Activated CD4-positive, alpha-beta memory T cell treated with anti-CD3 and anti-CD28 coated beads for 36 hours (primary cell): ENCODE measurements at regions not wholly inside any gene's neighbourhood (a gene's known extent, or its start where the extent isn't known, plus 50 kb on each side); places are given as distances from the start of the nearest gene placed in this dataset.
"Not testable (repeated sequence)": the region's sequence is repeated elsewhere in the genome, so short reads cannot be mapped to it uniquely, and the experiment has no call there.

Source experiments
- CTCF ChIA-PET: fragments of 350-600 bp; sonication (Branson Sonifier 250); formaldehyde crosslinking; loops from one replicate; lab custom pipeline; 2021; ENCODE audit warnings: antibody characterized with exemption, inconsistent platforms; lab: Charles Lee
- POLR2A ChIA-PET: fragments of 350-600 bp; sonication (Branson Sonifier 250); formaldehyde crosslinking; loops from one replicate; lab custom pipeline; 2021; ENCODE audit warnings: antibody characterized with exemption; lab: Charles Lee
- DNase-seq: peaks from one replicate; pipeline ENCODE4 v3.0.0-alpha.2; 2020
- H3K27ac Mint-ChIP-seq: one replicate; pipeline ENCODE4 v1.8.0; 2021; ENCODE audit warnings: mixed read lengths
- H3K27me3 Mint-ChIP-seq: one replicate; pipeline ENCODE4 v1.8.0; 2021; ENCODE audit warnings: mixed read lengths
- H3K36me3 Mint-ChIP-seq: one replicate; pipeline ENCODE4 v1.8.0; 2021; ENCODE audit warnings: mixed read lengths
- H3K4me1 Mint-ChIP-seq: one replicate; pipeline ENCODE4 v1.8.0; 2021; ENCODE audit warnings: low read depth, mixed read lengths
- H3K4me3 Mint-ChIP-seq: one replicate; pipeline ENCODE4 v1.8.0; 2021; ENCODE audit warnings: mild to moderate bottlenecking, mixed read lengths
- H3K9me3 Mint-ChIP-seq: one replicate; pipeline ENCODE4 v1.8.0; 2021; ENCODE audit warnings: mixed read lengths
- intact Hi-C: fragments of 100-400 bp; cut with micrococcal nuclease; formaldehyde crosslinking; loops from one replicate; pipeline ENCODE4 v1.15.1; 2023

DNA sequence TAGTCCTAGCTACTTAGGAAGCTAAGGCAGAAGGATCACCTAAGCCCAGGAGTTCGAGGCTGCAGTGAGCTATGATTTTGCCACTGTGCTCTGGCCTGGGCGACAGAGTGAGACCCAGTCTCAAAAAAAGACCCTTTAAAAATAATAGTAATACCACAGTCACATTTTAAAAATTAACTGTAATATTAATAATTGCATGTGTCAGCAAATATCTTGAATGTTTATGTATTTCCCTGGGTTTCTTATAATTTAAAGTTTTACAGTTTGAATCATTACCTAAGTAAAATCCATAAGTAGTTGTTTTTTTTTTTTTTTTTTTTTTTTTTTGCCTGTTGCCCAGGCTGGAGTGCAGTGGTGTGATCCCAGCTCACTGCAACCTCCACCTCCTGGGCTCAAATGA is 69.2 kb downstream of the LYZL2 start:
- Mint-ChIP-seq H3K36me3 (no peaks in the 10 kb centered on the region), H3K4me1 (peaks cover 7% of the 10 kb centered on the region), H3K27me3 (peaks cover 13% of the 10 kb centered on the region), H3K4me3 (no peak overlapping the region), H3K9me3 (no peaks in the 10 kb centered on the region), H3K27ac (no peak overlapping the region)
- POLR2A ChIA-PET = no interaction called here
- DNase-seq = no peak
- intact Hi-C loops = no loop called here
- CTCF ChIA-PET = interaction anchor here (1.4 kb wide), 1 partner anchor 31 kb away, joined by 4 read pairs; no protein-coding TSS in a partner anchor

DNA sequence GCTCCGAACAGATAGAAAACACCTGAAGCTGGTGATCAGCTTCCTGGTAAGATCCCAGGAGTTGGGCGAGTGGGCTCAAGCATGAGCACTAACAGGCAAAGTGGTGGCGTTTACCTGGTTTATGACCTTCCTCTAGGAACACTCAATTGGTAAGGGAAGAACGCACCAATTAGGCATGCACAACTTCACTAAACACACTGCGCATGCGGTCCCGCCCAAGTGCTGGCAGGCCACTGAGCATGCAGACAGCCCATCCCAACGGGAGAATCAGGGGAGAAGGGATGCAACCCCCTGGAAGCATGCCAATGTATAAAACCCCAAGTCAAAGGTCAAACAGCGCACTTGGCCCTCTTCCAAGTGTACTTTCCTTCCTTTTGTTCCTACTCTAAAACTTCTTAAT is 70.4 kb downstream of the LYZL2 start:
- DNase-seq = no peak
- no peak overlapping the region for H3K4me3 Mint-ChIP-seq
- POLR2A ChIA-PET = no interaction called here
- peaks cover 13% of the 10 kb centered on the region for H3K27me3 Mint-ChIP-seq
- H3K36me3 Mint-ChIP-seq = no peaks in the 10 kb centered on the region
- H3K27ac Mint-ChIP-seq = no peak overlapping the region
- H3K4me1 Mint-ChIP-seq = peaks cover 7% of the 10 kb centered on the region
- CTCF ChIA-PET = interaction anchor here (0.6 to 3.4 kb wide), 3 partner anchors 22 to 168 kb away, joined by 3 to 13 read pairs (median 4); no protein-coding TSS in a partner anchor
- intact Hi-C loops = no loop called here
- H3K9me3 Mint-ChIP-seq = no peaks in the 10 kb centered on the region

DNA sequence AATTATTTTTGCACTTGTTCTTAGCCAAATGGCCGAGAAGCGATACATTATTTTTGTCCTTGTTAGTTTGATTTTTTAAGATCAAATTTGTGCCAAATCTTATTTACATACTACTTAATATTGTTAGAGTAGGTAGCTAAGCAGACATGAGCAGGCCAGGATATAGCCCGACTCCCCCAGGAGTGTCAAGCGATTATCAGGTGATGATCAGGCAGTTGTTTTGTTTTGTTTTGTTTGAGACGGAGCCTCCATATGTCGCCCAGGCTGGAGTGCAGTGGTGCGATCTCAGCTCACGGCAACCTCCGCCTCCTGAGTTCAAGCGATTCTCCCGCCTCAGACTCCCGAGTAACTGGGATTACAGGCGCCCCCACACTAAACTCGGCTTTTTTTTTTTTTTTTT is 71.1 kb downstream of the LYZL2 start:
- ChIA-PET POLR2A (no interaction called here), CTCF (interaction anchor here (0.6 to 3.4 kb wide), 2 partner anchors 23 to 167 kb away, joined by 3 to 13 read pairs; no protein-coding TSS in a partner anchor)
- intact Hi-C loops = no loop called here
- H3K36me3 Mint-ChIP-seq = no peaks in the 10 kb centered on the region
- H3K4me3 Mint-ChIP-seq = no peak overlapping the region
- H3K4me1 Mint-ChIP-seq = peaks cover 7% of the 10 kb centered on the region
- DNase-seq = no peak
- no peak overlapping the region for H3K27ac Mint-ChIP-seq
- H3K27me3 Mint-ChIP-seq = peaks cover 5% of the 10 kb centered on the region
- H3K9me3 Mint-ChIP-seq = no peaks in the 10 kb centered on the region

DNA sequence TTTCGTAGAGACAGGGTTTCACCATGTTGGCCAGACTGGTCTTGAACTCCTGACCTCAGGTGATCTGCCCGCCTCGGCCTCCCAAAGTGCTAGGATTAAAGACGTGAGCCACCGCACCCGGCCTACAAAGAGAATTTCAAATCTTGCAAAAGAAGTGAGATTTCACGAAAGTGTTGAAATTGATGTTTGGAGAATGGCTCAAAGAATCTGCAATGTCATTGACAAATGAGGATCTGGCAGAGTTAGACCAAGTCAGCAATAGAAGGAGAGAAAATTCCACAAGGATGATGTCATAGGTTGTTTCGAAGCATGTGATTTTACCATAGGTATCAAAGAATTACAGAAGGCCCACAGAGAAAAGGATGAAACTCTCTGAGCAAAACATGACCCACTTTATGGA is 71.7 kb downstream of the LYZL2 start:
- intact Hi-C loops = no loop called here
- Mint-ChIP-seq H3K4me3 (no peak overlapping the region), H3K4me1 (peaks cover 5% of the 10 kb centered on the region), H3K9me3 (no peaks in the 10 kb centered on the region), H3K27ac (no peak overlapping the region), H3K27me3 (peaks cover 1% of the 10 kb centered on the region), H3K36me3 (no peaks in the 10 kb centered on the region)
- DNase-seq = no peak
- ChIA-PET CTCF (interaction anchor here (0.8 to 3.4 kb wide), 3 partner anchors 23 to 33 kb away, joined by 3 to 13 read pairs (median 6); no protein-coding TSS in a partner anchor), POLR2A (no interaction called here)

DNA sequence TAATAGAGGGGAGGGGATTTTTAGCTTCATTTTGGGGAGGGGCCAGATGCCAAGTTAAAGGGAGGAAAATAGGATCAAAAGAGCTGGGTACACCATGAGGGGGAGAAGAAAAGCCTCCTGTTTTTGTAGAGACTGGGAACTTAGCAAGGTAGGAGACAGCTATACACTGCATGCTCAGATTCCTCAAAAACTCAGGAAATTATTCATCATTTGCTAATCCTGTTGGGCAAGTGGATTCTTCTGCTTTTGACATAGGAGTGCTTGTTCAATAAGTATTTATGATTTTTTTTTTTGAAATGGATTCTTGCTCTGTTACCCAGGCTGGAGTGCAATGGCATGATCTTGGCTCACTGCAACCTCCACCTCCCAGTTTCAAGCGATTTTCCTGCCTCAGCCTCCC is 73.4 kb downstream of the LYZL2 start:
- Mint-ChIP-seq H3K27ac (no peak overlapping the region), H3K27me3 (no peaks in the 10 kb centered on the region), H3K4me1 (no peaks in the 10 kb centered on the region), H3K36me3 (no peaks in the 10 kb centered on the region), H3K9me3 (no peaks in the 10 kb centered on the region), H3K4me3 (no peak overlapping the region)
- CTCF ChIA-PET = interaction anchor here (1.7 to 3.4 kb wide), 2 partner anchors 25 to 35 kb away, joined by 6 to 13 read pairs; no protein-coding TSS in a partner anchor
- intact Hi-C loops = no loop called here
- DNase-seq = no peak
- POLR2A ChIA-PET = no interaction called here

DNA sequence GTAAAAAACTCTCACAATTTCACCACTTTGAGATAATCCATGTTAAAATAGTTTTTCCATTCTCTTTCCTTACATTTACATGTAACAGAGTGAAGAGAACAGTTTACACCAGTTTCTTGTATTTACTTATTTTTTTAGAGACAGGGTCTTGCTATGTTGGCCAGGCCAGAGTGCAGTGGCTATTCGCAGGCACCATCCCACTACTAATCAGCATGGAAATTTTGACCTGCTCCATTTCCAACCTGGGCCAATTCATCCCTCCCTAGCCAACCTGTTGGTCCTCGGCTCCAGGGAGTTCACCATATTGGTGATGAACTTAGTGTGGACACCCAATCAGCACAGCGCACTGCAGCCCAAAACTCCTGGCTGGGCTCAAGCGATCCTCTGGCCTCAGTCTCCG is 74.1 kb downstream of the LYZL2 start:
- no peak overlapping the region for H3K27ac Mint-ChIP-seq
- ChIA-PET CTCF (interaction anchor here (0.7 to 1.7 kb wide), 2 partner anchors 36 to 164 kb away, joined by 3 to 6 read pairs; no protein-coding TSS in a partner anchor), POLR2A (no interaction called here)
- DNase-seq = no peak
- intact Hi-C loops = no loop called here
- no peaks in the 10 kb centered on the region for H3K4me1 Mint-ChIP-seq
- H3K9me3 Mint-ChIP-seq = no peaks in the 10 kb centered on the region
- no peak overlapping the region for H3K4me3 Mint-ChIP-seq
- no peaks in the 10 kb centered on the region for H3K36me3 Mint-ChIP-seq
- no peaks in the 10 kb centered on the region for H3K27me3 Mint-ChIP-seq

DNA sequence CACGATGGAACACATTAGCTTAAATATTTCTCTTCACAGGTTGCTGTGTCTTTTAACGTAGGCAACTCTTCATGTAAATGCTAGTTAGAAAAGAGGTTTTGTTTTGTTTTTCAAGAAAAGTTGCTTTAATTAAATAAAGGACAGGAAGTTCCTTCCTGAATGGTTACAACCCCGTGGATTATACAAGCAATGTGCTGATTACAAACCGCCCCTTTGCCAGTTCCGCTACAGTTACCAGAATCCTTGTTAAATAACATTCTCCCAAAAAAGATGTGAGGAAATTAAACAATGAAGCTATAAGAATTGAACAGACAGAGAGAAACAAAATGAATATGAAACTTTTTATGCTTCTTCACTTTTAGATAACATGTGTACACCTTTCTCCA is 75.1 kb downstream of the LYZL2 start:
- no peak for DNase-seq
- H3K4me3 Mint-ChIP-seq = no peak overlapping the region
- H3K27ac Mint-ChIP-seq = no peak overlapping the region
- no peaks in the 10 kb centered on the region for H3K4me1 Mint-ChIP-seq
- intact Hi-C loops = no loop called here
- ChIA-PET CTCF (interaction anchor here (1.3 kb wide), 1 partner anchor 28 kb away, joined by 4 read pairs; no protein-coding TSS in a partner anchor), POLR2A (no interaction called here)
- H3K27me3 Mint-ChIP-seq = no peaks in the 10 kb centered on the region
- H3K9me3 Mint-ChIP-seq = no peaks in the 10 kb centered on the region
- H3K36me3 Mint-ChIP-seq = no peaks in the 10 kb centered on the region

DNA sequence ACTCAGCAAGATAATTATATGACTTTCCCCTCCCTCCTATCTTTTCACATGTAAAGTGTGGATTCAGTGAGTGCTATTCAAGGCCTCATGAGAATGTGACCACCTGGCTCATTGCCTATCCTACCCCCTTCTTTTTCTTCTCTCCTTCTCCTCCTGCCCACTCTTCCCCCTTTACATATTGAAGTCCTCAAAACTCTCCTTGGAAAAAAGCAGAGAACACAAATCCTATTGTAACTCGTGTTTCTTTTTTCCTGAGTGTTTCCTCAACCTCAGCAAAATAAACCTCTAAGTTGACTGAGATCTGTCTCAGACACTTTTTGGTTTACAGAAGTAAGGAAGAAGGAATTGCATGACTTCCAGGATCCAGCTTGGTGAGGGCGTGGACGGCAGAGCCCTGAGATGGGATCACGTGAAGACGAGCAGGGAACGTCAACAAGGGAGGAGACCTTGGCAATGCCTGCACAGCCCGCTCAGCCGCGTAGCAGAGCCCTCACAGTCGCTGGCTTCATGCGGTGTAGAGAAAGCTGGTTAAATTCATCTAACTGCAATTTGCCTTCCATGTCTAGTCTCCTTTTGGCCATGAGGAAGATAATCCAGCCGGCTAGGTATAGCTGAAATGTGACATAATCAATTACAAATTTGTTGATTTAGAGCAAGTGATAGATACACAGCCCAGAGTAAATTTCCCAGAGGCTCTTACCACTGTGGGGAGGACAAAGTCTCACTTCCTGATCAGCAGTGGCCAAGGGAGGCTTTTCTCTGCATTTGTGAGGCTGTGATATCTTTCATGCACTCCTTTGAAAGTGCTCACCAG is 75.7 kb downstream of the LYZL2 start:
- no peaks in the 10 kb centered on the region for H3K36me3 Mint-ChIP-seq
- CTCF ChIA-PET = interaction anchor here (1.0 to 1.3 kb wide), 2 partner anchors 28 to 31 kb away, joined by 3 to 4 read pairs; no protein-coding TSS in a partner anchor
- POLR2A ChIA-PET = no interaction called here

DNA sequence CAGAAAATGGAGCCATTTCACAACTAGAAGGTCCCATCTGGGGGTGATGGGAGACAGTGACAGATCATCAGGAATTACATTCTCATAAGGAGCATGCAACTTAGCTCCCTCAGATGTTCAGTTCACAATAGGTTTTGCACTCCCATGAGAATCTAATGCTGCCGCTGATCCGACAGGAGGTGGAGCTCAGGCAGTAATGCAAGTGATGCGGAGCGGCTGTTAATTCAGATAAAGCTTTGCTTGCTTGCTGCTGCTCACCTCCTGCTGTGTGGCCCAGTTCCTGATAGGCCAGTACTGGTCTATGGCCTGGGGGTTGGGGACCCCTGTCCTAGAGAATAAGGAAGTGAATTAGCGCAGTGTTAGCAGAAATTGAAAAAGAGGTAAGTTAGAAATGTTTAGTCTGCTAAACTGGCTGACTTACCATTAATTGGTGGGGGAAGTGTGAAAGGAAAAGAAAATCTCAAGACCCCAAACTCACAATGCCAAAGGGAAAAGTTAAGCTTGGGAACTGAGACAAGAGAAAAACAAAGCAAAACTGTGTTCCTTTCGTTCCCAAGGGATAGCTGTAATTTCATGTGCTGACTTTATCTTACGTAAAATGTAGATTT is 76.4 kb downstream of the LYZL2 start:
- H3K27me3 Mint-ChIP-seq = peaks cover 3% of the 10 kb centered on the region
- no peaks in the 10 kb centered on the region for H3K36me3 Mint-ChIP-seq
- no peaks in the 10 kb centered on the region for H3K4me1 Mint-ChIP-seq
- POLR2A ChIA-PET = no interaction called here
- no peaks in the 10 kb centered on the region for H3K9me3 Mint-ChIP-seq
- no peak overlapping the region for H3K4me3 Mint-ChIP-seq
- intact Hi-C loops = no loop called here
- no peak overlapping the region for H3K27ac Mint-ChIP-seq
- no peak for DNase-seq
- CTCF ChIA-PET = interaction anchor here (1.0 kb wide), 1 partner anchor 32 kb away, joined by 3 read pairs; no protein-coding TSS in a partner anchor

More for the DNA sequence above, 75.7 kb downstream of the LYZL2 start:
- H3K27ac Mint-ChIP-seq = no peak overlapping the region
- H3K4me3 Mint-ChIP-seq = no peak overlapping the region
- no peaks in the 10 kb centered on the region for H3K4me1 Mint-ChIP-seq
- intact Hi-C loops = no loop called here
- H3K27me3 Mint-ChIP-seq = peaks cover 1% of the 10 kb centered on the region
- no peak for DNase-seq
- H3K9me3 Mint-ChIP-seq = no peaks in the 10 kb centered on the region

DNA sequence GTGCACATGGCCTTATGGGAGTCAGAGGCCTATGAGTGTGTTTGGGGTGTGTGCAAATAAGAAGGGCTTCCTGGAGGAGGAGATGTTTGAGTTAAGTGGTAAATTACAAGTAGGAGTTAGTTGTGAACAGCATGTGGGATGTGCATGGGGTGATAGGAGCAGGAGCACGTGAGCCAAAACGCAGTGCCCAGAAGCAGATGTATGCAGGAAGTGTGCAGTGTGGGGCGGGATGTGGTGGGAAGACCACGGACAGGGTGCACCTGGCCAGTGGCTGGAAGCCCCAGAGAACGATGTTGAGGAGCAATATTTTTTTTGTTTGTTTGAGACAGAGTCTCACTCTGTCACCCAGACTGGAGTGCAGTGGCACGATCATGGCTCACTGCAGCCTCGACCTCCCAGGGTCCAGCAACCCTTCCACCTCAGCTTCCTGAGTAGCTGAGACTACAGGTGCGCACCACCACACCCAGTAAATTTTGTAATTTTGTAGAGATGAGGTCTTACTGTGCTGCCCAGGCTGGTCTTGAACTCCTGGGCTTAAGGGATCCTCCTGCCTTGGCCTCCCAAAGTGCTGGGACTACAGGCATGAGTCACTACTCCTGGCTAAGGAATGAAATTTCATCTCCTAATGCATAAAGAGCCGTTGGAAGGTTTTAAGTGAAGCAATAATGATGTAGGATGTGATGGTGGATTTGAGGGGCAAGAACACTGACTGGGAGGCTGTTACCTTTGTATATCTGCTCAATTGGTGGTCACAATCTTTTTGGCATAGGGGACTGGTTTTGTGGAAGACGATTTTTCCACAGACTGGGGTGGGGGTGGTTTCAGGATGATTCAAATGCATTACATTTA is 78.4 kb downstream of the LYZL2 start:
- ChIA-PET POLR2A (no interaction called here), CTCF (no interaction called here)
- Mint-ChIP-seq H3K27ac (no peak overlapping the region), H3K4me3 (no peak overlapping the region), H3K36me3 (no peaks in the 10 kb centered on the region), H3K27me3 (peaks cover 4% of the 10 kb centered on the region), H3K4me1 (no peaks in the 10 kb centered on the region), H3K9me3 (no peaks in the 10 kb centered on the region)
- intact Hi-C loops = no loop called here
- DNase-seq = no peak

DNA sequence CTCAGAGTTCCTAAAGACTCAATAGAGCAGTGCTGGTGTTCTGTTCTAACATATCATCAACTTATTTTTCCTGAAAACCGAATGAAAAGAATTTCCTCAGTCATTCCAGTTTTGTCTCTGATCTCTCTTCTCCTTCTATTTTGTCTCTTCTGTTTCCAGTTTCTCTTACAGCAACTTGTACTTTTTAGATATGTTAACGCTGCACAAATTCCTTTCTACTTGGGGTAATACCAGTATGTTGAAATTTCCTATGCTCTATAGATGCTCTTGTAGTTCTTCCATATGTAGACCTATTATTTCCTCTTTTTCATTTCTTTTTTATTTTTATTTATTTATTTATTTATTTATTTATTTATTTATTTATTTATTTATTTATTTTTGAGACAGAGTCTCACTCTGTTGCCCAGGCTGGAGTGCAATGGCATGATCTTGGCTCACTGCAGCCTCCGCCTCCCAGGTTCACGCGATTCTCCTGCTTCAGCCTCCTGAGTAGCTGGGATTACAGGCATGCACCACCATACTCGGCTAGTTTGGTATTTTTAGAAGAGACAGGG is 80.3 kb downstream of the LYZL2 start:
- H3K9me3 Mint-ChIP-seq, H3K4me3 Mint-ChIP-seq, DNase-seq, H3K27me3 Mint-ChIP-seq, intact Hi-C loops, H3K27ac Mint-ChIP-seq, H3K36me3 Mint-ChIP-seq, CTCF ChIA-PET, POLR2A ChIA-PET, H3K4me1 Mint-ChIP-seq: not testable (repeated sequence)
